GM21381 (cell line): ENCODE measurements at regions not wholly inside any gene's neighbourhood (a gene's known extent, or its start where the extent isn't known, plus 50 kb on each side); places are given as distances from the start of the nearest gene placed in this dataset.
A peak's percentile ranks its signal among the peaks of the same experiment; 100 is the strongest.

Experiments
- ATAC-seq: cut with Tn5 transposase; IDR thresholded peaks from one replicate; pipeline ENCODE4 v1.9.1; 2021; ENCODE audit warnings: mild to moderate bottlenecking, moderate library complexity; ENCODE audit not compliant: unreplicated experiment

DNA sequence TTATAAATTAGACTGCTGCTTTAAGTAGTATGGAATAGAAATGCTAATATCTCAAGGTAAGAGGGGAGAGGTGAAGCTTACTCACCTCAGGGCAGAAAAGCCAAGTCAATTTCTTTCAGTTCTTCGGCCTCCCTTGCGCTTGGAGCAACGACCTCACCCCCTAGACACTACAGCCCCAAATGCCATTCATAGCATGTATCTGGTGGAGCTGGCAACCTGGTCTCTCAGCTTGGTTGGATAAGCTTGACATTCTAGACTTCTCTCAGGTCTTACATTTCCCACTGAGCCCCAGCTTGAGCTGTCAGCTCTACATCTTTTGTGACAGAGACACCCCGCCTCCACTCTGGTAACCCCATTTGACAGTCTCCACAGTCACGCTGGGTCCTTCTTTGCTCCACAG, 154.9 kb downstream of the ZNF608 start:
- ATAC-seq: no peak

DNA sequence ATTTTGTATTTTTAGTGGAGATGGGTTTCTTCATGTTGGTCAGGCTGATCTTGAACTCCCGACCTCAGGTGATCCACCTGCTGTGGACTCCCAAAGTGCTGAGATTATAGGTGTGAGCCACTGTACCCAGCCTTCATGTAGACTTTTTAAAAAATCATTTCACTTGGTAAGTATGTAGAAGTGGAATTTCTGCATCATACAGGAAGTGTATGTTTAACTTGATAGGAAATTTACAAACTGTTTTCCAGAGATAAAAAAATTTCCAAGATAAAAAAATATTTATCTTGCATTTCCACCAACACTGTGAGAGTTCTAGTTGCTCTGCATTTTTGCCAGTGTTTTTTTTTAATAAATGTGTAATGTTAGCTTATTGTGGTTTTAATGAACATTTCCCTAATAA, 155.8 kb downstream of the ZNF608 start:
- no peak for ATAC-seq

DNA sequence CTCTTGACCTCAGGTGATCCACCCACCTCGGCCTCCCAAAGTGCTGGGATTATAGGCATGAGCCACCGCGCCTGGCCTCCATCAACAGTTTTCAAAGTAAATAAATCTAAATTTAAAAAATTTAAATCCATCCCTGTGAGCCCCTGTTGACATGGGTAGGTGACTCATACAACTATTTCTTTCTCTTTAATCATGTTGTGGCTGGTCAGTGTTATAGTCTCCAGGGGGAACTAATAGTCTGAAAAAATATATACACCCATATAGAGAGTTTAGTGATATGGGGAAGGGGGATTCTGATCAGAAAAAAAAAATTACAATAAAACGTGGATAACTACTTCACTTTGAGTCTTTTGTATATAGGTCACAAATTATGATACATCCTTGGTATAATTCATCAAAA, 159.2 kb downstream of the ZNF608 start:
- ATAC-seq: no peak

DNA sequence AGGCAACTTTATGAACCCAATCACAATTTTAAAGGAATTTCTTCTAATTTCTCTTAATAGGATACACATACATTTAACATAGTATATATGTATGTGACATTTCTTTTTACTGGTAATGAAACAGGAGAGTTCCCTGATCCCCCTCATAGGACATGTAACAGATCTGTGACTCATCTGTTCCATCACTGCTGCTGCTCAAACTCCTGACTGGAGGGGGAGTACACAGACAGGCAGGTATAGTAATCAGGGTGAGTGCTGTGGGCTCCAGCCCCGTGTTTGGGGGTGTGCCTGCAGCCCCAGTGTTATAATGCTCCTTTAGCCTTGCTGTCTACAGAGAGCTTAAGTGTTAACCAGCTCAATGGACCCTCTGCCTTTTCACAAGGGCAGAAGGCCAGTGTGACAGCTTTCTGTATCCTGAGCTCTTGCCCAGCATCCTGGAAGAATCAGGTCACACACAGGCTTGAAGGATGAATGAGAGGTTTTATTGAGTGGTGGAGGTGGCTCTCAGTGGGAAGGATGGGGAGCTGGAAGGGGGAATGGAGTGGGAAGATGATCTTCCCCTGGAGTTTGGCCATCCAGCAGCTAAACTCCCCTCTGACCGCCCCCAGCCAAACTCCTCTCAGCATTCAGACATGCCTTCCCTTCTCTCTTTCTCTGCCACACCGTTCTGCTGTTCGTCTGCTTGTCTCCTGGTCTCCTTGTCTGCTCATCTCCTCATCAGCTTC, 161.3 kb downstream of the ZNF608 start:
- no peak for ATAC-seq

DNA sequence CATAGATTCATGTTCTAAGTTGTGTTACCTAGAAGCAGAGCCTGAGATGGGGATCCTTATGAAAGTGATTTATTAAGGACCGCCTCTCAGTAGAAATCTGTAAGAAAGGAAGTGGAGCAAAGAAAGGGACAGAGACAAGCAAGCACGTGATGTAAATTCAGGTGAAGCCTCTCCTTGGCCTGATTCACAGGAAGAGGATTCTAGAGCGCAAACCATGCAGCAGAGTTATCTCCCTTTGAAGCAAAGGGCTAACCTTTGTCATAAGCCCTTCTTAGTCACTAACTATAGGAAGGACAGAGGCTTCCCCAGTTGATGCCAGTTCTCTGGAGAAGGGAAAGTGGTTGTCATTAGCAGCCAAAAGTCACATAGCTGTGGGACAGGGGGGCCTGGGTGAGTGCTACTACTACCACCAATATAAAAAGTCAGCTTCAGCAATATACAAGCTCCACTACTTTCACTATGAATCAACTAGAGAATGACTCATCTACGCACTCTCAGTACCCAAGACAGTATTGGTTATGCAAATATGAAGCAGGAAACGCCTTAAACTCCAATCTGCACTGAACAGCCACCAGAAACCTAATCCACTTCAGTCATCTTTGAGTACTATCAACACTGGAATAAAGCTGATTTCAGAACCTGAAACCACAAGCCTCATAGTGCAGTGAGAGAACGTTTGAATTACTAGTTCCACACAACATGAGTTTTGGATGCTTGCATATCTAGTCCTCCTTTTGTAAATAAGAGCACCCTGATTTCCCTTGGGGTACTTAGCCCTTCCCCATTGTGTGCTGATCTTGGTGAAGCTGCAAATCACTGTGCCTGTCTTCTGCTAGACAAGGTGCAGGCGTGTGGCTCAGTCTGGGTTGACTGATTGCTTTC, 162.7 kb downstream of the ZNF608 start:
- ATAC-seq: peak; percentile 99

DNA sequence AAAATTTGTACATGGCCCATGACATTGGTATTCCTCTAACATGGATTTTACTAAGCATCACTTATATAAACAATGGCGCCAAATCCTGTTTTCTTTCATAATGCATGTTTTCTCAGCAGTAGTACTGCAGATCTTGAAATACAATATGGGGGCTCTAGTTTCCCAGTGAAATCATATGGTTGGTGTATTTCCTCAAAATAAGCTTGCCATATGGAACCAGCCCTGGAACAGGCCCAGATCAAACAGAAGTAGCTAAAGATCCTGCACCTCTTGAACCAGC, 163.9 kb downstream of the ZNF608 start:
- ATAC-seq: no peak

DNA sequence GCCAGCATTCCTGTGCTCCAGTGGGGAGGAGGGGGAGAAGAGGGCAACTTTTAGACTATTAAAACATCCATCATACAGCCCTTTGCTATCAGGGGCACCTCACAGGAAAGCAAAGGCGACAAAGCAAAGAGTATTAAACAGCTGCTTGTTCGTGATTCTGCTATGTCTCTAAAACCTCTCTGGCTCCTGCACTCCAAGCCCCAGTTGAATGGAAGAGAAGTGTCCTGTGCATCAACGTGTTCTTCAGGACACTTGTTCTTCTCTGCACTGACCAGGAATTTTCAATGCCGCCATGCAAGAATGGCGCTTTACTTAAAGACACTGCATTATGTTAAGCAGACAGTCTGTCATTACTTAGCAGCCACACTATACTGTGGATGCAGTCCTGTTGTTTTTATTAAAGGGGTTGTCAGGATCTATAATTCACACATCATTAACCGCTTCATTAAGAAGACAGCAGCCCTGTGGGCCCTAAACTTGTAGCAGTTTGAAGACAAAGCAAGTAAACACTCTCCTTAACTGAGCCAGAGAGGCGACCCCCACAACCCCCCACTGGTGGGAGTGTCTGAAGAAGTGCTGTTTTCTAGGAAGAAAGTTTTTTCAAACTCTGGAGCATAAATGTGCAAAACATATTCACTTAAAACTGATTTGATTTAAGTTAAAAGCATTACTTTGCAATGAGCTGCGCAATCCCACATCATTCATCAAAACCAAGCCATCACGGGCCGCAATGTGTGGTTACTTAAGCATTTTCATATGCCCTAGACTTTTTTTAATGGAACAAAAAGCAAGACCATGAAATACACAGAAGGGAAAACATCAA, 164.5 kb downstream of the ZNF608 start:
- ATAC-seq: no peak

DNA sequence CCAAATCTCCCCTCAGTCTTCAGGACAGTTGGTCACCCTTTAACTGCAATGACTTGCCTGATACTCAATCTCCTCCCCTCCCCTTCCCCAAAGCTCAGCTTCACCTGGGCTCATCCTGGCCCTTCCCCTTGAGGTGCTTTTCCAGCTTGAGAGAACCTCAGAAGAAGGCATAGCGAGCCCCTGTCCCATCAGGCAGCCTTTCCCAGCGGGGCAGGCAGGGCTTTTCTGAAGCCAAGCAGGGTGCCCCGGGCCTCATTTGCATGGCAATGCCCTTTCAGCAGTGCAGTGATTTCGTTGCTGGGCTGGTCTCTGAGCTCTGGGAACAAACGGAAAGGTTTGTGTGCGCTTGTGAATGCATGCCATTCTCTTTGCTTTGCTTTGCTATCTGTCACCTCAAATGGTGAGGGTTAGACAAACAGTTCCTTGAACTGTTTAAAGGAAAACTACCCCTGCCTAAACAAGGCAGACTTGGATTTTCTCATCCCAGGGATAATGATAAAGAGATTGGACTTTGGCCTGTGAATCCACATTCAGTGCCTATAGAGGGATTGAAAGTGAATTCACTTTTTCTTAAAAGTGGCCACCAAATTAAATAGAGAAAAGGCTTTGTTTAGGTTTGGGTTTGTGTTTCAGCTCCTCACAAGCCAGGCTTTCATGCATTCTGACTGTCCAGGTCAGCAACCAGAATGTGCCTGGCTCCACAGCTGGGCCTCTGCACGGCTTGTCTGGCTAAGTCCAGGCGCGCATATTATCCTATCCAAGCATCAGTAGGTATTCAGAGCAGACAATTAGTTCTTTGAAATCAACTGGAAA, 165.3 kb downstream of the ZNF608 start:
- no peak for ATAC-seq

DNA sequence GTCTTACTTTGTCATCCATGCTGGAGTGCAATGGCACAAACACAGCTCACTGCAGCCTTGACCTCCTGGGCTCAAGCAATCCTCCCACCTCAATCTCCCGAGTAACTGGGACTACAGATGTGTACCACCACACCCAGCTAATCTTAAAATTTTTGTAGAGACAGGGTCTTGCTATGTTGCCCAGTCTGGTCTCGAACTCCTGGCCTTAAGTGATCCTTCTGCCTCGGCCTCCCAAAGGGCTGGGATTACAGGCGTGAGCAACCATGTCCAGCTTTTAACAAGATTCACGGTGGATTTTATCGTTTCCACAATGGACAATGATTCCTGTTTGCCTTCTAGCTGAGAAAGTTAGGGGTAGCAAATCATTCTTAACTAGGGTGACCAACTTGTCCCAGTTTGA, 165.9 kb downstream of the ZNF608 start:
- no peak for ATAC-seq

DNA sequence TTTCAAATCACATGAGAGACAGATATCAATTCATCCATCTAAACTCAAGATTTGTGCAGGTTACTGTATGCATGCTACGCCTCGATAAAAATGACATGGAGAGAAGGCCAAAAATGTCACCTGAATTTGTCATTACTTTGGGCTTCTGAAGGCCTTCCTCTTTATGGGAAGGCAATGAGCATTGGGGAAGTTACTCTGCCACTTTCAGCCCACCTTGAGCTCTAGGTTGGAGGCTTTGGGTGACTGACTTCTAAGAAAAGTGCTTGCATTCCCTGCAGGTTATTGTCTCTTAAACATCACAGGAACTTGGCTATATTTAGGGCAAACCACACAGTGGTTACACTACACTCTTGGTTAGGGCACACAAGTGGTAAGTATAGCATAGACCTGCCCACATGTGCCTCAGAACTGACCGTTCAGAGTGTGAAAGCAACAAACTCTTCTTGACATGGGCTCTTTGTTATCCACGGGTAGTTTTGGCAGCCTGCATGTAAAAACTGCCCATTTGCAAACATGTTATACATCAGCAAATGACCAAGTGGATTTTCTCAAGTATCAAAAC, 169.5 kb downstream of the ZNF608 start:
- peak; percentile 97 for ATAC-seq

DNA sequence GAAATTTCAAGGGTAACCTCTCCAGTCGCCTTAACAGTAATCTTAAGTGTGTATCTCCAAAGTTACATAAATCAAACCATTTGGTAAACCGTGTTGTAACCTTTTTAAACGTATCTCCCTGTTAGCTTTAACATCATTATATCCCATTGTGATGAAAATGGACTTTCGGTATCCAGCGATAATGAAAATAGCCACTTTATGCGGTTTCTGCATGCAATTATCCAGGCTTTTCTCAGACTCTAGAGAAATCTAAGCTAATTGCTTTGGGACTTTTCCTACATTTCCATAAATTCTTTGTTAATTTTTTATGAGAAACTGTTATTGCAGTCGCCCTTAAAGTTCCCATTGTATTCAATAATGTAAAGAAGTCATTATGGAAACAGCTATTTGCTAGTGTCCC, 170.7 kb downstream of the ZNF608 start:
- no peak for ATAC-seq

DNA sequence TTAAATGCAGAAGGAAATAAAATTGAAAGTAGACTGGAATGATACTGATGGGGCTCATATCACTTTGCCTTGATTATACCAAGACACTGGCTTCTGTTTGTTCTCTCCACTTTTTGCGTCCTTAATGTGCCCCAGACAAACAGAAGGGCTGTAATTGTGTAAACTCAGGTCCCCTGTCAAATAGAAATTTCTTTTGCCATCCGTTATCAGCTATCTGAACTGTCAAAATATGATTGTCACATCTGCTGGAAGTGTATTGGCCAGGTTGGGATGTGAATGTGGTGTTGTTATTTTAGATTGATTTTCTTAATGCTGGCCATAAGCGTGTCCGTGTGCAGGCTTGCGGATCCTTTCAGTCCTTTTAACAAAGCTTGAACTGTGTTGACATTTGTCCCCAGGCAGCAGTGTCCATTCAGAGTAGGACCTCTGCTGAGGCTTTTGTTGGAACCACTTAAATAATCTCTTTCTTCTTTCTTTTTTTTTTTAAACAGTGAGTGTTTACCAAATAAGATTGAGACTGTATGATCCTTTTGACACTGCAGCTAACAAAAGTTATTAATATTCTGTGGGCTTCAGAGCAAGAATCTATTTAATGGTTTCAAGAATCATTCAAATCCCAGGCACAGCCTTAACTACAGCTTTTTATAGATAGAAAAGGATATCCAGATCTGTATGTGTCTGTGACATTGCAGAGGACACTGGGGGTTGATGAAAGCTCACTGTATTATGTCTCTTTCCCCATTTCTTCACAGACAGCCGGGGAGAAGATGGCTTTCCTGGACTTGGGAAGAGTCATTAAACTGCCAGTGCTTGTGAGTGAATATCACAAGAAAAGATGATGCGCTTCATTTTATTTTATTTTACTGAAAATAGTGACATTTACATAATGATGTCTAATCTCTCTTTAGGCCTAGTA, 171.7 kb downstream of the ZNF608 start:
- no peak for ATAC-seq

DNA sequence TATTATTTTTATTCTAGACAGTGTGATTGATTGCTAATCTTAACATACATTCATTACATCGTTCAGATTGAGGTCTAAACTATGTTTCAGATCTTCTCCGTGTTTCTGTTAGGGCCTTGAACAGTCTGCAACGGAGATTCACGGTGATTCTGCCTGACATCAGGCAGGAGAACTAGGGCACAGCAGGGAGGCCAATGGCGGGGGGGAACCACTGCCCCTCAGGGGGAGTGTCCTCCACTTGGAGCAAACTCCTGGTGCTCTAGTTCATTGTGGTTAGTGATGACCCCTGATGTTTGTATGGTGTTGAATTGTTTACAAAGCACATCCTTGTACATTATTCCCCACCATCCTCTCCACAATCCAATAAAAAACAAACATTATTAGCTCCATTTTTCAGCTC, 173.5 kb downstream of the ZNF608 start:
- ATAC-seq: no peak

DNA sequence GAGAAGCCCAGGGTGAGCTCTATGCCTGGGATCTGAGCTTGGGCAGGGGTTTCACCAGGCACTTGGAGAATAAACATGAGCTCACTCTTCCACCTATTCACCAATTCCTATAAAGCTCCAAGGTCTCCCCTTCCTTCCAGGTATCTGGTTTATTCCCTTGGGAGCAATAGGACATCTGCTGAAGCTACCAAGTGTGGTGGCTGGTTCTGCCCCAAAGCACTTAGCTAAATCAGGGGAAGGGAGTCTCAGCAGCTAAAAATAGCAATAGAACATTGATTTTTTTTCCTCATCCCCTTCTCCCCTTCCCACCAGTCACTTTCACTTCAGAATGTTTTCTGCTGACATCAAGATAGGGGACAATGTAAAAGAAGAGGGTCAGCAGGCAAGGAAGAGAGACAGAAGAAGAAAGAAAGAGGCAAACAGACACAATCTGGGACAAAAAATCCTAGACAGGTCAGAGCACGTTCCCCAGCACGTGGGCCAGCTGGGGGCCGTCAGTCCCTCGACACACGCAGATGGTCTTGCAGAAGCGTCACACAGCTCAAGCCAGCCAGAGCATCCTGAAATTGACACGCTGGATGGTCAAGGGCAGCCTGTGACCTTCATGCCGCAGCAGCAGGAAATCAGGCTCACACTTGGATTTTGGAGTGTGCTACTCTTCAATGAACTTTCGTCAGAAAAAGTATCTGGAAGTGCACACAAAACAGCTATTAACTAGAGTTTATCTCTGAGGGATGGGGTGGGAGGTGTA, 176.0 kb downstream of the ZNF608 start:
- no peak for ATAC-seq

DNA sequence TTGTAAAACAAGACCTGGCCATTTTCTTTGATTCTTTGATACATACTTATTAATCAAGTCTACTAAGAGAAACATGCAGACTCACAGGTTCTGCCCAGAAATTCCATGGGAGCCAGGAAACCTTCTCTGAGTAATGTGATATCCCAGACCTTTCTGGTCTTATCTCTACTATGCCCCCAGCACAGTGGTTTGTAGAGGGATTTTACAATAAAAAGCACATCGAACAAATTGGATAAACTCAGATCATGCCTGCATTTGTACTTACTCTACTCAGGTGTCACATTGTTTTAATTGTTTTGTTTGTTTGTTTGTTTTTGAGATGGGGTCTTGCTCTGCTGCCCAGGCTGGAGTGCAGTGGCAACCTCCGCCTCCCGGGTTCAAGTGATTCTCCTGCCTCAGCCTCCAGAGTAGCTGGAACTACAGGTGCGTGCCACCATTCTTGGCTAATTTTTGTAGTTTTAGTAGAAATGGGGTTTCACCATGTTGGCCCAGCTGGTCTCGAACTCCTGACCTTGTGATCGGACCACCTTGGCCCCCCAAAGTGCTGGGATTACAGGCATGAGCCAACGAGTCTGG, 179.5 kb downstream of the ZNF608 start:
- no peak for ATAC-seq

DNA sequence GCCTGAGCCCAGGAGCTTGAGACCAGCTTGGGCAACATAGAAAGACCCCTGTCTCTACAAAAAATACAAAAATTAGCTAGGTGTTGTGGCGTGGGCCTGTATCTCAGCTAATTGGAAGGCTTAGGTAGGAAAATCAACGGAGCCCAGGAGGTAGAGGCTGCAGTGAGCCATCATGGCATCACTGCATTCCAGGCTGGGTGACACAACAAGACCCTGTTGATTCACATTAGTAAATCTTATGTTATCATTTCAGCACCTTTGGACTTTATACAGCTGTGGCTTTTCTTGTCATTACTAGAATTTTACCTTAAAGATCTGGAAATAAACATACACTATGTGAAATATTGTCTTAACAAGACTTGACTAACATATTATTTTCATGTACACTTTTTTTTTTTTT, 185.0 kb downstream of the ZNF608 start:
- ATAC-seq: no peak

DNA sequence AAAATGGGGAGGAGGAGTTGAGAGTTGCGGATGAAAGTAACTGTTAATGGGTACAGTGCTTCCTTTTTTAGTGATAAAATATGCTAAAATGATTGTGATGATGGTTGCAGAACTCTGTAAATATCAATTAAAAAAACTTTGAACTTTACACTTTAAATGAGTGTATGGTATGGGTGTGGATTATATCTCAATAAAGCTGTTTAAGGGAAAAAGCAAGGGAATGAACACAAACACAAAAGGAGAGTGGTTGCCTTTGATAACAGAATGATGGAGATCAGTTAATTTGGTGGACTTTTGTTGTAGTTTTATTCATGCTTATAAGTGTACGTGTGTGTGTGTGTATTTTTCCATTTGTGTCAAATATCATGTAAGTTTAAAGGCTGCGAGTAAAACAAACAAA, 186.1 kb downstream of the ZNF608 start:
- ATAC-seq: no peak

DNA sequence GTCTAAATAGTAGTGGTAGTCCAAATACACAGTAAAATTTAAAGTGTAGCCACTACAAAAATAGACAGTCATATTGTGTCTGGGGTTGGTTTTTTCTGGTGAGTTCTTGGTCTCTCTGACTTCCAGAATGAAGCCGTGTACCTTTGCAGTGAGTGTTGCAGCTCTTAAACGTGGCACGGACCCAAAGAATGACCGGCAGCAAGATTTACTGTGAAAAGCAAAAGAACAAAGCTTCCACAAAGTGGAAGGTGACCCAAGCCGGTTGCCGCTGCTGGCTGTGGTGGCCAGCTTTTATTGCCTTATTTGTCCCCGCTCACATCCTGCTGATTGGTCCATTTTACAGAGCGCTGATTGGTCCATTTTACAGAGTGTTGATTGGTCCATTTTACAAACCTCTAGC, 188.7 kb downstream of the ZNF608 start:
- ATAC-seq: no peak
